Chondrocyte (in vitro differentiated cells): ENCODE measurements at regions not wholly inside any gene's neighbourhood (a gene's known extent, or its start where the extent isn't known, plus 50 kb on each side); places are given as distances from the start of the nearest gene placed in this dataset.

ENCODE experiments used
- DNase-seq: peaks from one replicate; pipeline ENCODE4 v3.0.0; 2021; ENCODE audit warnings: mixed read lengths, low spot score
- H3K27ac Mint-ChIP-seq: one replicate; pipeline ENCODE4 v1.8.0; 2021; ENCODE audit warnings: mild to moderate bottlenecking, moderate library complexity, mixed read lengths; ENCODE audit not compliant: unreplicated experiment
- H3K27me3 Mint-ChIP-seq: 2 replicates; pipeline ENCODE4 v1.8.0; 2021; ENCODE audit warnings: low read depth, mixed read lengths
- H3K36me3 Mint-ChIP-seq: 2 replicates; pipeline ENCODE4 v1.8.0; 2021; ENCODE audit warnings: low read depth, mixed read lengths
- H3K4me1 Mint-ChIP-seq: 2 replicates; pipeline ENCODE4 v1.8.0; 2021; ENCODE audit warnings: low read depth, mild to moderate bottlenecking, mixed read lengths
- H3K4me3 Mint-ChIP-seq: one replicate; pipeline ENCODE4 v1.8.0; 2021; ENCODE audit warnings: mild to moderate bottlenecking, moderate library complexity, mixed read lengths; ENCODE audit not compliant: unreplicated experiment
- H3K9me3 Mint-ChIP-seq: 2 replicates; pipeline ENCODE4 v1.8.0; 2021; ENCODE audit warnings: low read depth, mixed read lengths
- CTCF ChIP-seq: fragments of 200-600 bp; sonication (generic); IDR thresholded peaks from 2 replicates; pipeline ENCODE4 v1.5.0; 2021; ENCODE audit warnings: antibody characterized with exemption, mild to moderate bottlenecking, moderate library complexity

DNA sequence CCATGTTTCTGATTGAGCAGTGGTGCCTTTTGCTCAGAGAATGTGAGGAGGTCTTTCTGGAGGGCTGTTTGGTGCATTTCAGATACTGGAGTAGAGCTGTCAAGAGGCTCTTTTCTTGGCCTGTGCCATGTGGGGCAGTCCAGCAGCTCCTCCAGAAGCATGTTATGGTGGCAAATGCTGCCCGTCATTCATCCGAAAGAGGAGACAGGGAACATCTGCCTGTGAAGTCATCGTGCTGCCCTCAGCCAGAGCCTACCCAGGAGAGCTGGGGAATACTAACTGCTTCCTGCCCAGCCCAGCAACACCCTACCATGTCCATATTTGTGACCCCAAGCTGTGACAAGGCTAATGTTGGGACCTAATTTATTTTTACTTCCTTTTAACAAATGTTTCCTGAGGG lies 82.2 kb upstream of the SLC6A6 start:
- Mint-ChIP-seq H3K36me3 (peaks cover 1% of the 10 kb centered on the region), H3K9me3 (peaks cover 5% of the 10 kb centered on the region), H3K27ac (peak overlapping the region; percentile 43), H3K4me3 (peak overlapping the region; percentile 51), H3K4me1 (peaks cover 24% of the 10 kb centered on the region), H3K27me3 (no peaks in the 10 kb centered on the region)
- DNase-seq: no peak
- no peak for TF ChIP-seq CTCF

DNA sequence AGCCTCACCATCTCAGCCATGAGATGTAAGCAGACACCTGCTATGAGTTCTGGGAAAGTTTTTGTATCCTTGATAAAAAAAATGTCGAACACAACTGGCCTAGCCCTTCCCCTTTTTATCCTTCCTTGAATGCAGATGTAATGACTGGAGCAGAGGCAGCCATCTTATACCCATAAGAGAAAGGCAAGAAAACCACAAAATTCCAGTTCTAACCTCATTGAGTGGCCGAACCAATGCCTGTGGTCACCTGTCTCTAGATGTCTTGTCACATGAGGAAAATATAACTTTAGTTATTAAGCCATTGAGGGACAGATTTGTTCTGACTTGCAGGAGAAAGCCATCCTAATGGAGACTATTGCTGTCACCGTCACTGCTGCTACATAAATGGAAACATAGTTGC lies 80.4 kb upstream of the SLC6A6 start:
- TF ChIP-seq CTCF: no peak
- Mint-ChIP-seq H3K27ac (no peak overlapping the region), H3K4me1 (peaks cover 32% of the 10 kb centered on the region), H3K9me3 (peaks cover 5% of the 10 kb centered on the region), H3K27me3 (no peaks in the 10 kb centered on the region), H3K4me3 (no peak overlapping the region), H3K36me3 (peaks cover 1% of the 10 kb centered on the region)
- no peak for DNase-seq

DNA sequence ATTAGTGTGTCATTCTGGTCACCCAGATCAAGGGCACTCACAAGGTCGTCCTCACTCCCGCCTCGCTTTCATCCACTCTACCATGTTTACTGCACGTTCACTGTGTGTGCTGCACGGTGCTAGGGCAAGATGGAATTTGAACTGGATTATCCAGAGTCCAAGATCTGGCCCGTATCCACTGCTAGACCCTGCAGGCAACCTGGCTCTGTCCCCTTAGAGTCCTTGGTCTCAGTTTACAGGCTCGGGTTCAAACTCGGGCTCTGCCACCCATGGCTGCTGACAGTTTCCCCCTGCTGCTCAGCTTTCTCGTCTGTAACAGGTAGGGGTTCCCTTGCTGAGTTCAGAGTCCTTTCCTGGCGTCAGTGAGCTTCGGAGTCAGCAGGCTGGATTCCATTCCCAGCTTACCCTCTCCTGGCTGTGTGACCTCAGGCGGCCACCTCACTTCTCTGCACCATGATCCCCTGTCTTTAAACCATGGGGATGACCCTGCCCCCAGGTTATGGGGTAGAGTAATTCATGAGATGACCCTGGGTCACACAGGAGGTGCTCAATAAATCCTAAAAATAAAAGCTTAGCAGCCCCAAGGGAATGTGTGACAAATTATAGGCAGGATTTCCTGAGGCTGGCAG lies 79.6 kb upstream of the SLC6A6 start:
- Mint-ChIP-seq H3K27me3 (no peaks in the 10 kb centered on the region), H3K27ac (no peak overlapping the region), H3K9me3 (peaks cover 5% of the 10 kb centered on the region), H3K36me3 (peaks cover 1% of the 10 kb centered on the region), H3K4me3 (no peak overlapping the region), H3K4me1 (peaks cover 32% of the 10 kb centered on the region)
- no peak for TF ChIP-seq CTCF
- no peak for DNase-seq

GRCh38 chr3:14323401-14324223 lies 78.8 kb upstream of the SLC6A6 start:
- H3K27ac Mint-ChIP-seq: peak overlapping the region; percentile 54
- no peak overlapping the region for H3K4me3 Mint-ChIP-seq
- TF ChIP-seq CTCF: no peak
- peaks cover 1% of the 10 kb centered on the region for H3K36me3 Mint-ChIP-seq
- peaks cover 5% of the 10 kb centered on the region for H3K9me3 Mint-ChIP-seq
- no peak for DNase-seq
- H3K27me3 Mint-ChIP-seq: no peaks in the 10 kb centered on the region
- H3K4me1 Mint-ChIP-seq: peaks cover 32% of the 10 kb centered on the region

GRCh38 chr3:14324224-14324944 lies 78.0 kb upstream of the SLC6A6 start:
- peak; percentile 35 for DNase-seq
- Mint-ChIP-seq H3K4me3 (no peak overlapping the region), H3K4me1 (peaks cover 33% of the 10 kb centered on the region), H3K27me3 (no peaks in the 10 kb centered on the region), H3K36me3 (peaks cover 1% of the 10 kb centered on the region), H3K9me3 (peaks cover 5% of the 10 kb centered on the region), H3K27ac (peak overlapping the region; percentile 74)
- no peak for TF ChIP-seq CTCF
